ENCODE measurements at regions not wholly inside any gene's neighbourhood (a gene's known extent, or its start where the extent isn't known, plus 50 kb on each side); places are given as distances from the start of the nearest gene placed in this dataset.
"Not testable (repeated sequence)": the region's sequence is repeated elsewhere in the genome, so short reads cannot be mapped to it uniquely, and the experiment has no call there.

DNA sequence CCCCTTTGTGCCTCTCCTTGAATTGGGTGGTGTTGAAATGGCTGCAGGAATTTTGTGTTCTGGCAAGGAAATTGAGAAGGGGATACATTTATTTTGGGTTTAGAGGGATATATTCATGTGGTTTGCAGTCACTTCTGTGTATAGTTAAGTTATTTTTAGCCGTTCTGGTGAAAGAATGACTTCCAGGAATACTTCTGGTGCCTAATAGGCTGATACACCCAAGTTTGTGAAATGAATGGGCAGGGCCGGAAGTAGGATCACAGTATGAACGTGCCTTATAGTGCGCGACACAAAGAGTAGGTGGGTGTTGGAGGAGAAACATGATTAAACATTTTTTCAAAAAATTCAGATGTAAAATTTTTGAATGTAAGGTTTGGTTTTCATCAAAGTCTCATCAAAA is 168.6 kb upstream of the ATP5MC3 start:
- DNase-seq (ENCODE audit: low read depth): peak; percentile 0

DNA sequence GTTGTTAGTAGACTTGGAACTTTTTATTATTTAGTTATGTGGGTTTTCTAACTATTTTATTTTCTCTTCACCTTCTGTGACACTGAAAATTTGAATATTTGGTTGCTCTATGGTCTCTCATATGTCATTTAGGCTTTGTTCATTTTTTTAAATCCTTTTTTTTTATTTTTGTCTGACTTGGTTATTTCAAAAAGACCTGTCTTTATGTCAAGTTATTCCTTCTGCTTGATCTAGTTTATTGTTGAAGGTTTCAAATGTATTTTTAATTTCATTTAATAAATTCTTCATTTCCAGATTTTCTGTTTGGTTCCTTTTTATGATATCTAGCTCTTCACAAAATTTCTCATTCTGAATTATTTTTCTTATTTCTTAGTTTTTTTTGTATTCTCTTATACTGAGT is 160.6 kb upstream of the ATP5MC3 start:
- DNase-seq (ENCODE audit: low read depth): no peak

DNA sequence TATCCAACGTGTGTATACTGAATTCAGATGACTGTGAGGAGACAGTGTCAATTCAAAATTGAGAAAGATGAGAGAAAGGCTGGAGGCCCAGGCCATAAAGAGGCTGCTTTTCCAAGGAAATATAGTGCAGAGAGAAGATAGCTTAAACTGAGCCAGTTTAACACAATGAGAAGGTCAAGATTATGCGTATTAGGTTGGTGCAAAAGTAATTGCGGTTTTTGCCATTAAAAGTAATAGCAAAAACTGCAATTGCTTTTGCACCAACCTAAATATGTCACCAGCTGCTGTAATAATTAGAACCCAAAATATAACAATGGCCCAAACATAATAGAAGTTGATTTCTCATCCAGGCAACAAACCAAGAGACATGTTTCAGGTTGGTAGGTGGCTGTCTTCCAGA is 148.7 kb upstream of the ATP5MC3 start:
- DNase-seq (ENCODE audit: low read depth): no peak

DNA sequence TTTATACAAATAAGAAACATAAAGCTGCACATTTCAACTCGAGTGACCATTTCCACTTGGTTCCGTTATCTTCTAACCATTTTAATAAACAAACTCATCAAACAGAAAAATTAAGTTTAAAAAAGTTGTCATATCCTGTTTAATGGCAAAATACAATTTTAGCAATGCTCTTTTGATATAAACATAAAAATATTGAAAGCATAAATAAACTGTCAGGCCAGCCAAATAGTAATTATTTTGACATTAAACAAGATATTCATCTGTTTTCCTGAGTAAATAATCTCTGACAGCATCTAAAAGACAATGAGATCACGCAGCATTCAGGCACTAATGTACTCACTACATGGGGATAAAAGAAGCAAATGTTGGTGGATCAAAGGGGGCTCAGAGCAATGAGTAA is 145.3 kb upstream of the ATP5MC3 start:
- no peak for DNase-seq (ENCODE audit: low read depth)

DNA sequence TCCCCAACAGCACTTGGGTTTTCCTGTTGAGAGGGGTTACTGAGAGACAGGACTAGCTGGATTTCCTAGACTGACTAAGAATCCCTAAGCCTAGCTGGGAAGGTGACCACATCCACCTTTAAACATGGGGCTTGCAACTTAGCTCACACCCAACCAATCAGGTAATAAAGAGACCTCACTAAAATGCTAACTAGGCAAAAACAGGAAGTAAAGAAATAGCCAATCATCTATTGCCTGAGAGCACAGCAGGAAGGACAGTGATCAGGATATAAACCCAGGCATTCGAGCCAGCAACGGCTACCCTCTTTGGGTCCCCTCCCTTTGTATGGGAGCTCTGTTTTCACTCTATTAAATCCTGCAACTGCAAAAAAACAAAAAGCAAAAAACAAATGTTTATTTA is 144.7 kb upstream of the ATP5MC3 start:
- DNase-seq (ENCODE audit: low read depth): not testable (repeated sequence)

DNA sequence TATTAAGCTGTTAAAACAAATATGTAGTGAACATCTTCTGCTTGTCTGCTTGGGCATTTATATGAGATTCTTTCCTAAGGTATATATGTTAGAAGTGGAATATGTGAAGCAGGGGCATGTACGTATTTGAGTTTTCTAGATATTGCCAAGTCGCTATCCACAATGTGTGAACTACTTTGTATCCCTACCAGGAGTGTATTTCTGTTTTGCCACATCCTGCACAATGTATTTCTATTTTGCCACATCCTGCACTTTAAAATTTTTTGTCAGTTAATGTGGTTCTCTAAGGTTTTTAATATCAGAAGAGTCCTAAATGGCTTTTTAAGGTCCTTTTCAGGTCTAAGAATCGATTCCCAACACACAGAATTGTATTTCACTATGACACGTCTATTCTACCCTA is 141.7 kb upstream of the ATP5MC3 start:
- DNase-seq (ENCODE audit: low read depth): no peak

DNA sequence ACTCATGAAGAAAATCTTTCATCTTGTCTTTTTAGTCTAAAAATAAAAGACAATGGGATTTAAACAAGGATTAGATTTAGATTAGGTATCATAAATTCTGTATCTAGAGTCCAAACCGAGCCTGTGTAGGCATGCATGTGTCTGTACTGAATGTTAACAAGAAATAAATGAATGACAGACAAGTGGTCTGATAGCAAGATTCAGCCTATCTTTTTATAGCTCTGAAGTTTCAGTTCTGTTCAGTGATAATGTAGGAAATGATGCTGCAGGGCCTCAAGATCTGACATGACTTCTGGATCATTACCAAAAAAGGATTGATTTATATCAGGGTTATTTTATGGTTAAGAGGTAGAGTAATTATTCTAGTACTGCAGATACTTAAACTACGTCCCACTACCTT is 137.0 kb upstream of the ATP5MC3 start:
- no peak for DNase-seq (ENCODE audit: low read depth)

DNA sequence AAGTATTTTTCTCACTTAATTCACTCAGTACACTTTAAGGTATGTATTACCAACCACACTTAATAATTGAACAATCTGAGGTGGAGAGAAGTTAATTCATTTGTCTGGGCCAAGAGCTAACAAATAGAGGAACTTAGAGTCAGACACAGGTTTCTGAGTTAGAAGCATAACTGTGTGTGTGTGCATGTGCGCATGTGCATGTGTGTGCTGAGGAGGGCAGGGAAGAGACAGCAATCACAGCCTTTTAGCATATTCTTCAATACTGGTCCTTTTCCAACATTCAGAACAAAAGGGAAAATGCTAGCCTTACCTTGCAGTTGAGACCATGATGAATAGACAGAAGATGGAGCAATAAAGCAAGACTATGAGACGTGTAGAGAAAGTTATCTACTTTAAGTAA is 136.2 kb upstream of the ATP5MC3 start:
- DNase-seq (ENCODE audit: low read depth): no peak

DNA sequence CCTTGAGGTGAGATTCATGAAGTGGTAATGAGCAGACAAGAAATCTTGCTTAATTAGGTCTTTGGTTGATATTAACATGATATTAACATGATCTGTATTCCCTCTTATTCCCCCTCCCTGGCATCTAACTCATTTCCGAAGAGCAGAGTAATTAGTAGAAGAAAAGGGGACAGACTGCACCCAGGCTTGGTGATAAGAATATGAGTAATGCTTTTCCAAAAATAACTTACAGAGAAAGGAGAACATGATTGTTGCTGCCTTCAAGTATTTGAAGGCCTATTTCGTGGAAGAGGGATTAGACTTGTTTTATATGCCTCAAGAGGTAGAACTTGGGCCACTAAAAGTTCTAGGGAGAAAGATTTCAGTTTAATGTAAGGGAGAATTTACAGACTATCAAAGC is 130.6 kb upstream of the ATP5MC3 start:
- no peak for DNase-seq (ENCODE audit: low read depth)

DNA sequence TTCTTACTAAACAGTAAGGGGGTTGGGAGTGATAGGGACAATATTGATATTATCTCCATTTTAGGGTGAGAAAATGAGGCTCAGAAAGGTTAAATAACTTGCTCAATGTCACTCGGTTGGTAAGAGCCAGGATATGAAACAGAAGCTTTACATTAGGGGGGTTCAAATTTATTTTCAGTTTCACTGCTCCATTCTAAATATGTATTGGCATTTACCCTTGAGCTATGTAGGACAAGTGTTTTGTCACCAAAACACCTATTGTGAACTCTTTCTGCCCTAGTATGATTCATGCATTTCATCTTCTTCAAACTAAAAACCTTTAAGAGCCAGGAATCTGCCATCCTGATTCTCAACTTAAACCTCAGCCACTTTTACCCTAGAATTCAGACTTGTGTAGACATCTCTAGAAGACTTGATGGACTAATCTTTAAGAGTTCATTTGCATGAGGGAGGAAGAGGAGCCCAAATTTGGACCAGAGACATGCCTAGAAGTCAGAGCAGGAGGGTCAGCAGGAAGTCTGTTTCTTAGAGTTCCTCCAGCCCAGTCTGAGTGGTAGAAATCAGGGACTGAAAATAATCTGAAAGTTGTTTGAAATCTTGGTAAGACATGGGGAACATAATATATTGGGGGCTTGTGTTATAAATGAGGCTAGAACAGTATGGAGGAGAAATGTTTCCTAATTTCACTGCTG is 129.4 kb upstream of the ATP5MC3 start:
- DNase-seq (ENCODE audit: low read depth): no peak

DNA sequence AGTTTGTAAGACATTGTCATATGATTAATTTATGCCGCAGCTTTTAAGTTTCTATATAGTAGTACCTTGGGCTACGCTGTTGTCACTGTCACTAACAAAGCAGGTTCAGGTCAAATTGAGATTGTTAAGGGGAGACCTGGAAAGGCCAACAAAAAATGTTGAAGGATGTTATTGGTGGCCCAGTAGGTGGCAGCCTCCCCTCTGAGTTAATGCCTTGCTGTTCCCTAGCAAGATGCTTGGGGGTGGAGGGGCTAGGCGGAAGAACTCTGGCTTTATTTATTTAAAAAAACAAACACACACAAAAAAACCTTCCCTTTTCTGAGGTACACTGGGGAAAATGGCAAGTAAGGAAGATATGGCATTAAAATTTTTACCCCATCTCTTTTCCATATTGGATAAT is 128.3 kb upstream of the ATP5MC3 start:
- DNase-seq (ENCODE audit: low read depth): no peak

DNA sequence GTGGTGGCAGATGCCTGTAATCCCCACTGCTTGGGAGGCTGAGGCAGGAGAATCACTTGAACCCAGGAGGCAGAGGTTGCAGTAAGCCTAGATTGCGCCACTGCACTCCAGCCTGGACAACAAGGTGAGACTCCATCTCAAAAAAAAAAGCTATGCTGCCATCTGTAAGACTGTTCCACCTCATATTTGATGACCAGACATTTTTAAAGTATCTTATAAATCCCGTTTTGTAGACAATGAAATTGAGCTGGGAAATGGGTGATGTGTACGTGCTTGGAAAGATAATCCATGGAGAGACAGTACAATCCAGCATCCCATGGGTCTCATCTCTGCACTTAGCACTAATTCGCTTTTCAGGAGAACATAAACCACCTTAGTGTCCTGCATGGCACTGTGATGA is 126.5 kb upstream of the ATP5MC3 start:
- DNase-seq (ENCODE audit: low read depth): no peak

DNA sequence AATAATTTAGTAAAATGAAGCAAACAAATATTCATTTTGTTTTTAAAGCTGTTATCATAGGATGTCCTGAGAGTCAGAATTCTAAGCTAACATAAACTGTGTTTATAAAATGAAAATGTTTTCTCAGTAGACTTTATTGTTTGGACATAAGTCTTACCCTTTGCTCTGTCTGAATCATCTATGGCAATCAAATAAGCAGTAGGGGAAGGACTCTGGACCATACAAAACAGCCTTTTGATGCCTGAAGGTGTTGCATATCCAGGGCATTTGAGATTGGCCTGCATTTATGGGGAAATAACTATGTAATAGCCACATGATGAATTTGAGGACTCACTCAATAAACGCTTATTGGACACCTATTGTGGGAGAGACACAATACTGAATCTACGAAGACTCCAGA is 123.0 kb upstream of the ATP5MC3 start:
- DNase-seq (ENCODE audit: low read depth): no peak

DNA sequence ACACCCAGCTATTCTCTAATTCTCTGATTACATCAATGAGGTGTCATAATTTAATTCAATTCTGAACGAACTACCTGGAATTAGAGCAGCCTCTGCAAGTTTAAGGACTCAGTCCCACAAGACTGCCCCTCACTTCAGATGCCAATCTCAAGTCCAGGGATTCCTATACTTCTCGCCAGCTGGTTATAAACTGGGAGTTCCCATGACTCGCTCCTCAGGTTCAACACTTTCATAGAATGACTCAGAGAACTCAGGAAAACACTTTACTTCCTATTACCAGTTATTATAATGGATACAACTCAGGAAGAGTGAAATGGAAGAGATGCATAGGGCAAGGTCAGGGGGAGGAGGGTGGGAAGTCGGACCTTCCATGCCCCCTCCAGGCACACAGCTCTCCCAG is 112.3 kb upstream of the ATP5MC3 start:
- no peak for DNase-seq (ENCODE audit: low read depth)

DNA sequence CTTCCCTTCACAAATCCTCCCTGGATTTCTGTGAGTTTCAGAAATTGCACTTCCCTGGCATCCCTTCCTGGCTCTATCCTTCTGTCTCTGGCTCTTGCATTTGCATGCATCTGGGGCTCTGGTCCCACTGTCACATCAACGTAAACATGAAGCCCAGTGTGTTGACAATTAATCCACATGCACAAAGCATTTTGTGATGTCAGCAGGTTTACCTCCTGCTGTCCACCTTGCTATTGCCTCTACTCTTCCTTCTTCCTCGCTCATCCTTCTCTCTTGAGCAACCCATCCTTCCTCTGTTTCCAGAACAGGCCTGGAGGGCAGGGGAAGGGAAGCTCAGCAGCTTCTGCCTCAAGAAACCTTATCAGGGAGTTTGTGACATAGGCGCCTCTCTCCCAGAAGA is 111.7 kb upstream of the ATP5MC3 start:
- no peak for DNase-seq (ENCODE audit: low read depth)

DNA sequence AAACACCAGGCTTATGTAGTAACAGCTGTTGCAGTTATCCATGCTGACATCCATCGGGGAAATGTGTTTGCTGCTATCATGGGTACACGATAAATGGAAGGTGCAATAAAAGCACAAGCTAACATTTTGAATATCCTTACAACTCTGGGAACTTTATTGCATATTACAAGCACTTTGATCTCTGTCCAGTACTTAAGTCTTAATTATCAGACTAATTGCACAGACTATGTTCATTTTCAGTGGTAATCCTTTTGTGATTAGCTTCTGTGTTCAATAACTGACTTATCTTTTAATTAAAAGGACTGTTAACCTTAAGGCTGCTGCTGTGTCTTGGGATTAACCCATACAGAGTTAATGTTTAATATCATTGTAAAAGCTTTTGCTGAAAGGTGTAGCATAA is 101.4 kb upstream of the ATP5MC3 start:
- DNase-seq (ENCODE audit: low read depth): no peak

DNA sequence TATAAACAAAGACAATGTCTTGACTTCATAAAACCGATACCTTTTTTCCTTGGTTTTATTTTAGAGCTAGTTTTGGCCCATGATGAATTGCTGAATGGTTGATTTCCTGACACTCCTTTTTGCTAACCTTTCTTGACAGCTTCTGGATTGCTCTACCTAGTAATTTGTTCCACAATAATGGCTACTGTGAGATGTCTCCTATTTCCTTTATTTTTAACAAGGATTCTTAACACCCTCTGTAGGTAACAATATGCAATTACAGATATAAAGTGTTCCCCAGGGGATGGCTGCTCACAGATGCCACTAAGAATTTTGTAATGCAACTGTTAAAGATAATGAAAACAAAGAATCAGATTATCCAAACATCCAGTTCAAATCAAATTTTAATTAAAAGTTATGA is 100.8 kb upstream of the ATP5MC3 start:
- peak; percentile 5 for DNase-seq (ENCODE audit: low read depth)

DNA sequence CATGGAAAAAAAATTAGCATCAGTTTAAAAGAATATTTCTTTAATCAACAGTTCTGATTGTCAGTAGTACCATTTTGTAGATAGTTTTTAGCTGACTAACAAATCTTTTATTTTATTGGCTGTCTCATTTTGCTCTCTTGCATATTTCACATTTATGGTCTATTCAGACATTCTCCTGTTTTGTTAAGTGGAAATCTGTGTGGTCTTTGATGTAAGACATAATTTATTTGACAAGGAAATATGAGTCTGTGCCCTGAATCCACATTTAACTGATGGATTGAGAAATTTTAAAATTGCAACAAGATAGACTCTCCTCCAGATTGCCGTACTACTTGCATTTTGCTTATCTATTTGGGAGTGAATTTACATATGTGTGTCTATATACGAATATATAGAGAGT is 96.3 kb upstream of the ATP5MC3 start:
- DNase-seq (ENCODE audit: low read depth): no peak

DNA sequence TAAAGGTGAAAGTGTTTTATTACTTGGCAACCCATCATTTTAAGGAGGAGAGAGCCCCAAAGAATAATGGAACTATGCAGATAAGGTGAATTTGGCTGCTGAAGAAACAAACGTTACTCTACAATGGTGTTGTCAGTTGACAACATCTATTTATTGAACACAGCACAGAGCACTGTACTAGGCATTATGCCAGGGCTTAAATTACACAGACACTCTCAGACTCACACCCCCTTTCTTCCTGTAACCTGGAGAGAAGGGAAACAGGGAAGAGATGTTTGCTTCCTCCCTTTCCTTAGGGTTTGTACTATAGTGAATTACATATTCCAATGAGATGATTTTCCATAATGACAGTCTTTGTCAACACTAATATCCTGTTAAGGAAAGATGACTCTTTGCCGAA is 94.0 kb upstream of the ATP5MC3 start:
- DNase-seq (ENCODE audit: low read depth): no peak

DNA sequence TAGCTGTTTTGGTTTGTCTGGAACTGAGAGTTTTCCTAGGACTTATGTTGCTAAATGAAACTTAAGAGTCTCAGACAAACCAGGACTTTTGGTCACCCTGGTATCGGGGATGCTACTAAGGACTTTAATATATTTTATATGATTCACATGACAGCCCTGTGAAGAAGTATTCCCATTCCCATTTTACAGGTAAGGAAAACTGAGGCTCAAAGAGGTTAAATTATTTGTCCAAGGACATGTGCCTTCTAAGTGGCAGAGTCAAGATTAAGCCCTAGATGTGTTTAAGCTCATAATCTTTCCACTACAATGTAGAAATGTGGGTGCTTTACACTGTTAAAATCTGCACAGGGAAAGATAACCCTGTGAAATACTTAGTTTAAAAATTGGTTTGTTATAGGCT is 77.7 kb upstream of the ATP5MC3 start:
- DNase-seq (ENCODE audit: low read depth): no peak

DNA sequence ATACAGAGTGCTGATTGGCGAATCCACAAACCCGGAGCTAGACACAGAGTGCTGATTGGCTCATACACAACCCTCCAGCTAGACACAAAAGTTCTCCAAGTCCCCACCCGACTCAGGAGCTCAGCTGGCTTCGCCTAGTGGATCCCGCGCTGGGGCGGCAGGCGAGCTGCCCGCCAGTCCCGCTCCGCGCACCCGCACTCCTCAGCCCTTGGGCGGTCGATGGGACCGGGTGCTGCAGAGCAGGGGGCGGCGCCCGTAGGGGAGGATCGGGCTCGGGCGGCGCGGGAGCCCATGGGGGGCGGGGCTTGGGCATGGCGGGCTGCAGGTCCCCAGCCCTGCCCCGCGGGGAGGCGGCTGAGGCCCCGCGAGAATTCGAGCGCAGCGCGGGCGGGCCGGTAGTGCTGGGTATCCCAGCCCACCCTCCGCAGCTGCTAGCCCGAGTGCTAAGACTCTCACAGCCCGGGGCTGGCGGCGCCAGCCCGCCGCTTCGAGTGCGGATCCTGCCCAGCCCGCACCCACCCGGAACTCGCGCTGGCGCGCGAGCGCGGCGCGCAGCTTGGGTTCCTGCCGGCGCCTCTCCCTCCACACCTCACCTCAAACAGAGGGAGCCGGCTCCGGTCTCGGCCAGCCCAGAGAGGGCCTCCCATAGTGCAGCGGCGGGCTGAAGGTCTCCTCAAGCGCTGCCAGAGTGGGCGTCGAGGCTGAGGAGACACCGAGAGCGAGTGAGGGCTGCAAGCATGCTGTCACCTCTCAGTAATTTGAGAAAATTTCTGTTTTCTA is 75.5 kb upstream of the ATP5MC3 start:
- DNase-seq (ENCODE audit: low read depth): no peak

DNA sequence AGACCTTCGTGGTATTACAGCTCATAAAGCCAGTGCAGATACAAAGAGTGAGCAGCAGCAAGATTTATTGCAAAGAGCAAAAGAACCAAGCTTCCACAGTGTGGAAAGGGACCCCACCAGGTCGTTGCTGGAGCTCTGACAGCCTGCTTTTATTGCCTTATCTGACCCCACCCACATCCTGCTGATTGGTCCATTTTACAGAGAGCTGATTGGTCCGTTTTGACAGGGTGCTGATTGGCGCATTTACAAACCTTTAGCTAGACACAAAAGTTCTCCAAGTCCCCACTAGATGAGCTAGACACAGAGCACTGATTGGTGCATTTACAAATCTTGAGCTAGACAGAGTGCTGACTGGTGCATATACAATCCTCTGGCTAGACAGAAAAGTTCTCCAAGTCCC is 74.9 kb upstream of the ATP5MC3 start:
- DNase-seq (ENCODE audit: low read depth): not testable (repeated sequence)

DNA sequence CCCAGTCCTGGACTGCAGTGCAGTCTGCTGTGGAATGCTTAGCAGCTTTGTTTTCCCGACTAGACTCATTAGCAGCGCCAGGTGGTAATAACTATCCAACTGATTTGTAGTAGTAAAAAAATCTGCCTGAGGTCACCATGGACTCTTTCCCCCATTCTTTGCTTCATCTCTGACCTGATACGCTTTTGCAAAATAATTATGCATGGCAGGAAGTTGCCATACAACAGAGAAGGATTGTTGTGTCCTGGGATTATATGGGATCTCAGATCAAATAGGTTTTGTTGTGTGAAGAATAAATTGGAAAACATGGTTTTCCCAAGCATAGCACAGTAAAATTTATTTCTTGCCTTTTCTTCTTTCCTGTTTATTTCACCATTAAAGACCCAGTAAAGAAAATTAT is 72.4 kb upstream of the ATP5MC3 start:
- DNase-seq (ENCODE audit: low read depth): no peak

DNA sequence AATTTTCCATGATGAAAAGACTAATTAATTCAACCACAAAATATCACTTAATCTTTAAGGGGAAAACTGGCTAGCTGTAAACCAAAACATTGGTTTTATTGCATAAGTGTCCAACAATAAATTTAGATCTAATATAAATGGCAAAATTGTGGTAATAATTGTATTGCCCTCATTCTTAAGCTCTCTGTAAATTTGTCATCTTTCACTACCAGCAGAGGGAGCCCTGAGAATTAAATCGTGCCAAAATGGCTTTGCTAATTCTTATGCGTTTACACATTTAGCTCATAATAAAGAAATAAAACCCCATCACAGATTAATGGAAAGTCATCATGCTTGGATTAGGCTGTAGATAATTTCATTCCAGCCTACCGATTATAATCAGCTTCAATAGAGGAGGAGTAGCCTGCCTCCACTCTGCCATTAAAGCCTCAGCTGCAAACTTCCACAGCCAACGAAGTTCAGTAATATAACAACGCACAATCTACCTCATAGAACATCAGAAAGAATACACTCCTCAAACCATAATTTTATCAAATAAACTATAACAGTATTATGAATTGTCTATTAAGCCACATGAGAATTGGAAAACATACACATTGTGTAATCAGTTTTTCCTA is 70.0 kb upstream of the ATP5MC3 start:
- DNase-seq (ENCODE audit: low read depth): peak; percentile 30

Data from stromal cell of bone marrow (primary cell).